ENCODE measurements at regions not wholly inside any gene's neighbourhood (a gene's known extent, or its start where the extent isn't known, plus 50 kb on each side); places are given as distances from the start of the nearest gene placed in this dataset.

DNA sequence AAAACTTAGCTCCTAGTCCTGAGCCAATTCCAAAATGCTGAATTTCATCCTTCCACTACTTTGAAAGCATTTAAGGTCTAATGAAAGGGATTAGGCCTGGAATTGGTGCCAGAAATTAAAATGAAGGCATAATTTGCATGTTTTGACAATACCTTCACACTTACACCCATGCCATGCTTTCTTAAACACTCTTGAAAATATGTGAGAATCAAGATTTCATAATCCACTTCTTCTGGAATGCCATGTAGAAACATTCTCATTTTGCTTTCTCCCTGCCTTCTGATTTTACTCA, 77.1 kb downstream of the ANKEF1 start:
- H3K4me1 ChIP-seq (ENCODE audit: insufficient read depth, low read length) = peaks cover 24% of the 10 kb centered on the region
- H3K4me2 ChIP-seq (ENCODE audit: low read length) = no peak overlapping the region
- H3K27me3 ChIP-seq (ENCODE audit: insufficient read depth, low read length) = no peaks in the 10 kb centered on the region
- H3K27ac ChIP-seq (ENCODE audit: low read depth, low read length) = no peak overlapping the region
- H2AFZ ChIP-seq (ENCODE audit: low read depth, low read length) = no peak overlapping the region
- no peaks in the 10 kb centered on the region for H3K79me2 ChIP-seq (ENCODE audit: insufficient read depth, low read length)
- DNase-seq (ENCODE audit: low read depth) = no peak
- no peak overlapping the region for H3K9ac ChIP-seq (ENCODE audit: low read length)
- H3K9me3 ChIP-seq (ENCODE audit: insufficient read depth, low read depth, low read length) = no peaks in the 10 kb centered on the region
- Mint-ChIP-seq H3K4me1 (ENCODE audit: low read depth, unreplicated experiment) (peaks cover 27% of the 10 kb centered on the region), H3K36me3 (ENCODE audit: low read depth, unreplicated experiment) (no peaks in the 10 kb centered on the region), H3K27me3 (ENCODE audit: low read depth, unreplicated experiment) (no peaks in the 10 kb centered on the region), H3K27ac (ENCODE audit: unreplicated experiment) (no peak overlapping the region), H3K4me3 (ENCODE audit: unreplicated experiment) (no peak overlapping the region), H3K9me3 (ENCODE audit: unreplicated experiment) (no peaks in the 10 kb centered on the region)
- no peaks in the 10 kb centered on the region for H4K20me1 ChIP-seq (ENCODE audit: insufficient read depth, low read length)
- TF ChIP-seq, protein P1, sequence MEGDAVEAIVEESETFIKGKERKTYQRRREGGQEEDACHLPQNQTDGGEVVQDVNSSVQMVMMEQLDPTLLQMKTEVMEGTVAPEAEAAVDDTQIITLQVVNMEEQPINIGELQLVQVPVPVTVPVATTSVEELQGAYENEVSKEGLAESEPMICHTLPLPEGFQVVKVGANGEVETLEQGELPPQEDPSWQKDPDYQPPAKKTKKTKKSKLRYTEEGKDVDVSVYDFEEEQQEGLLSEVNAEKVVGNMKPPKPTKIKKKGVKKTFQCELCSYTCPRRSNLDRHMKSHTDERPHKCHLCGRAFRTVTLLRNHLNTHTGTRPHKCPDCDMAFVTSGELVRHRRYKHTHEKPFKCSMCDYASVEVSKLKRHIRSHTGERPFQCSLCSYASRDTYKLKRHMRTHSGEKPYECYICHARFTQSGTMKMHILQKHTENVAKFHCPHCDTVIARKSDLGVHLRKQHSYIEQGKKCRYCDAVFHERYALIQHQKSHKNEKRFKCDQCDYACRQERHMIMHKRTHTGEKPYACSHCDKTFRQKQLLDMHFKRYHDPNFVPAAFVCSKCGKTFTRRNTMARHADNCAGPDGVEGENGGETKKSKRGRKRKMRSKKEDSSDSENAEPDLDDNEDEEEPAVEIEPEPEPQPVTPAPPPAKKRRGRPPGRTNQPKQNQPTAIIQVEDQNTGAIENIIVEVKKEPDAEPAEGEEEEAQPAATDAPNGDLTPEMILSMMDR (IDR thresholded peaks at IDR 0.05; ENCODE audit: insufficient read depth, low read depth, low read length) = no peak
- TF ChIP-seq EZH2 (IDR thresholded peaks at IDR 0.05; ENCODE audit: insufficient read depth, low read length) = no peak
- H3K4me3 ChIP-seq (ENCODE audit: insufficient read depth, low read depth, low read length) = no peak overlapping the region
- H3K36me3 ChIP-seq (ENCODE audit: insufficient read depth, low read length) = no peaks in the 10 kb centered on the region
- FAIRE-seq = no peak

DNA sequence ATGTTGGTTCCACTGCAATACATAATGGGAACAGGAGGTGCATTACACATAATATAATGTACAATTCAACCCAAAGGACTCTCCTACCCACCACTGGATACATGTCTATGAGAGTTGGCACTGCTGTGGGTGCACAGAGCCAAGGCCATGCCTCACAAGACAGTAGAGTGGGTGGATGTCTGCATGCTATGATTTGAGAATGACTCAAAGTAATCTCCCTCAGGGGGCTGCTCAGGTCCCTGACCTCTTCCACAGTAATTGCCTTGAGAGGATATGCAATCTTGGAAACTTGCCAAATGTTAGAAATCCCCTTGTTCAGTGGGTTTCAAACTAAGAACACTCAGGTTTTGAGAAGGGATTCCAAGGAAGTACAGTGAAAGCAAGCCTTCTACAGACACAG, 79.0 kb downstream of the ANKEF1 start:
- Mint-ChIP-seq H3K36me3 (ENCODE audit: low read depth, unreplicated experiment) (no peaks in the 10 kb centered on the region), H3K9me3 (ENCODE audit: unreplicated experiment) (no peaks in the 10 kb centered on the region)
- no peak for FAIRE-seq

DNA sequence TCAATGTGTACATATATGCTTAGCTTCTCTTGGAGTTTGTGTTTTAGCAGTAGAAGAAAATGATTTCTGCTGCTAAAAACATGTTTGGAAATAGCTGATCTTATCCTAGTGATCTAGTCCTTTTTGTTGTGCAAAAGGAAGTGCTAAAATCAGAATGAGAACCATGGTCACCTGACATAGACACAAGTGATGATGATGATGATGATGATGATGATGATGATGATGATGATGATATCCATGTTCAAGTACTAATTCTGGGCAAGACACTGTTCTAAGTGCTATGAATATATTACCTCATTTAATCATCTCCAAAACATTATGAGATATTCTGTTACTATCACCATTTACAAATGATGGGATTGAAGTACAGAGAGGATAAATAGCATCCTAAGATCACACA, 79.8 kb downstream of the ANKEF1 start:
- FAIRE-seq (no peak), DNase-seq (ENCODE audit: low read depth) (no peak)
- Histone ChIP-seq H3K4me1 (ENCODE audit: insufficient read depth, low read length) (peaks cover 24% of the 10 kb centered on the region), H3K4me2 (ENCODE audit: low read length) (peak overlapping the region; percentile 46), H4K20me1 (ENCODE audit: insufficient read depth, low read length) (no peaks in the 10 kb centered on the region), H2AFZ (ENCODE audit: low read depth, low read length) (no peak overlapping the region), H3K27me3 (ENCODE audit: insufficient read depth, low read length) (no peaks in the 10 kb centered on the region), H3K9ac (ENCODE audit: low read length) (no peak overlapping the region), H3K9me3 (ENCODE audit: insufficient read depth, low read depth, low read length) (no peaks in the 10 kb centered on the region), H3K27ac (ENCODE audit: low read depth, low read length) (no peak overlapping the region), H3K4me3 (ENCODE audit: insufficient read depth, low read depth, low read length) (no peak overlapping the region), H3K36me3 (ENCODE audit: insufficient read depth, low read length) (no peaks in the 10 kb centered on the region), H3K79me2 (ENCODE audit: insufficient read depth, low read length) (no peaks in the 10 kb centered on the region)
- H3K4me1 Mint-ChIP-seq (ENCODE audit: low read depth, unreplicated experiment) = peaks cover 27% of the 10 kb centered on the region
- H3K4me3 Mint-ChIP-seq (ENCODE audit: unreplicated experiment) = no peak overlapping the region
- peak overlapping the region; percentile 3 for H3K27ac Mint-ChIP-seq (ENCODE audit: unreplicated experiment)
- H3K27me3 Mint-ChIP-seq (ENCODE audit: low read depth, unreplicated experiment) = no peaks in the 10 kb centered on the region
- H3K36me3 Mint-ChIP-seq (ENCODE audit: low read depth, unreplicated experiment) = no peaks in the 10 kb centered on the region
- no peaks in the 10 kb centered on the region for H3K9me3 Mint-ChIP-seq (ENCODE audit: unreplicated experiment)
- TF ChIP-seq, protein P1 (IDR thresholded peaks at IDR 0.05; ENCODE audit: insufficient read depth, low read depth, low read length) = no peak
- TF ChIP-seq EZH2 (IDR thresholded peaks at IDR 0.05; ENCODE audit: insufficient read depth, low read length) = no peak

More for the DNA sequence above, 79.0 kb downstream of the ANKEF1 start:
- peak; percentile 48 for DNase-seq (ENCODE audit: low read depth)
- no peaks in the 10 kb centered on the region for H3K79me2 ChIP-seq (ENCODE audit: insufficient read depth, low read length)
- Mint-ChIP-seq H3K27ac (ENCODE audit: unreplicated experiment) (peak overlapping the region; percentile 77), H3K4me1 (ENCODE audit: low read depth, unreplicated experiment) (peaks cover 27% of the 10 kb centered on the region), H3K4me3 (ENCODE audit: unreplicated experiment) (no peak overlapping the region), H3K27me3 (ENCODE audit: low read depth, unreplicated experiment) (no peaks in the 10 kb centered on the region)
- no peaks in the 10 kb centered on the region for H3K36me3 ChIP-seq (ENCODE audit: insufficient read depth, low read length)
- no peak overlapping the region for H3K4me3 ChIP-seq (ENCODE audit: insufficient read depth, low read depth, low read length)
- no peak overlapping the region for H3K9ac ChIP-seq (ENCODE audit: low read length)
- no peaks in the 10 kb centered on the region for H3K27me3 ChIP-seq (ENCODE audit: insufficient read depth, low read length)
- no peaks in the 10 kb centered on the region for H4K20me1 ChIP-seq (ENCODE audit: insufficient read depth, low read length)
- TF ChIP-seq, protein P1 (IDR thresholded peaks at IDR 0.05; ENCODE audit: insufficient read depth, low read depth, low read length) = no peak
- TF ChIP-seq EZH2 (IDR thresholded peaks at IDR 0.05; ENCODE audit: insufficient read depth, low read length) = no peak
- peak overlapping the region; percentile 46 for H3K4me2 ChIP-seq (ENCODE audit: low read length)
- no peaks in the 10 kb centered on the region for H3K9me3 ChIP-seq (ENCODE audit: insufficient read depth, low read depth, low read length)
- H2AFZ ChIP-seq (ENCODE audit: low read depth, low read length) = no peak overlapping the region
- peaks cover 24% of the 10 kb centered on the region for H3K4me1 ChIP-seq (ENCODE audit: insufficient read depth, low read length)
- peak overlapping the region; percentile 4 for H3K27ac ChIP-seq (ENCODE audit: low read depth, low read length)

Measured in astrocyte (in vitro differentiated cells and primary cell).